ENCODE measurements at regions not wholly inside any gene's neighbourhood (a gene's known extent, or its start where the extent isn't known, plus 50 kb on each side); places are given as distances from the start of the nearest gene placed in this dataset.
A peak's percentile ranks its signal among the peaks of the same experiment; 100 is the strongest.

GRCh38 chr17:71974051-71974450 lies 146.8 kb upstream of the SOX9 start:
- DNase-seq, result no peak

GRCh38 chr17:71975331-71975801 lies 145.5 kb upstream of the SOX9 start:
- DNase-seq, result no peak

- no peak for DNase-seq
Observed at GRCh38 chr17:71976011-71976649, 144.7 kb upstream of the SOX9 start.

GRCh38 chr17:71978435-71978834 lies 142.4 kb upstream of the SOX9 start:
- DNase-seq, result peak; percentile 2

DNA sequence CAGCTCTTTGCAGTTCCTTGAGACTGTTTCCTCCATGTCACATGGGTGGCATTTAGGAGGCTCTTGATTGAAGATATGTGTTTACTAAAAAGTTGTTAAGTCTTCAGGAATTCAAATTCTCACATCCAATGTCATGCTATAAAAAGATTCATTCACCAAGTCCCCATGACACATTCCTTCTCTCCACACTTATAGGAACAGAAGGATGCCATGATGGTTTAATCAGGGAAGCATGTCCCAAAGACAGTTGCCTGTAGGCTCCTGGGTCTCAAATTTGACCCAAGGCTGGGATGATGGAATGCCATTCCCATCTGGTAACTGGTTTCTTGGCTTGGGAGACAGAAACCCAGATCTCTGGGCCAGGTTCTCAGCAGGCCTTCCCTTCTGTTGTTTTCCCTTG lies 140.6 kb upstream of the SOX9 start:
- DNase-seq, result no peak

DNA sequence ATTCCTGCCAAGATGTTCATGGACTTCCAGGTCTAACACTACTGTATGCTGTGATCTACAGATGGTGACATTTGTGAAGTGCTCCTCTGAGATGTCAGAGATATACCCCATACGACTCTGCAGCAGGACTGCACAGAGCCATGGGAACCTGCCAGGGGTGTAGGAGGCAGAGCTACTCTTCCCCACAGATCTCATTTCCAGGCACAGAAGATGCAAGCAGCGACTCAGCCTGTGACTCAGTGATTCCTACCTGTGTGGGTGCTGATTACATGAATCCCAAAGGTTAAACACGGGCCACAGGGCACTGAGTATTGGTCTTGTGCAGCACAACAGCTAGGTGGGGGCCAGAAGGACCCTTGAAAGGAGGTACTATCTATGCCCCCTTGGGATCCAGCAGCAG lies 137.0 kb upstream of the SOX9 start:
- peak; percentile 14 for DNase-seq

DNA sequence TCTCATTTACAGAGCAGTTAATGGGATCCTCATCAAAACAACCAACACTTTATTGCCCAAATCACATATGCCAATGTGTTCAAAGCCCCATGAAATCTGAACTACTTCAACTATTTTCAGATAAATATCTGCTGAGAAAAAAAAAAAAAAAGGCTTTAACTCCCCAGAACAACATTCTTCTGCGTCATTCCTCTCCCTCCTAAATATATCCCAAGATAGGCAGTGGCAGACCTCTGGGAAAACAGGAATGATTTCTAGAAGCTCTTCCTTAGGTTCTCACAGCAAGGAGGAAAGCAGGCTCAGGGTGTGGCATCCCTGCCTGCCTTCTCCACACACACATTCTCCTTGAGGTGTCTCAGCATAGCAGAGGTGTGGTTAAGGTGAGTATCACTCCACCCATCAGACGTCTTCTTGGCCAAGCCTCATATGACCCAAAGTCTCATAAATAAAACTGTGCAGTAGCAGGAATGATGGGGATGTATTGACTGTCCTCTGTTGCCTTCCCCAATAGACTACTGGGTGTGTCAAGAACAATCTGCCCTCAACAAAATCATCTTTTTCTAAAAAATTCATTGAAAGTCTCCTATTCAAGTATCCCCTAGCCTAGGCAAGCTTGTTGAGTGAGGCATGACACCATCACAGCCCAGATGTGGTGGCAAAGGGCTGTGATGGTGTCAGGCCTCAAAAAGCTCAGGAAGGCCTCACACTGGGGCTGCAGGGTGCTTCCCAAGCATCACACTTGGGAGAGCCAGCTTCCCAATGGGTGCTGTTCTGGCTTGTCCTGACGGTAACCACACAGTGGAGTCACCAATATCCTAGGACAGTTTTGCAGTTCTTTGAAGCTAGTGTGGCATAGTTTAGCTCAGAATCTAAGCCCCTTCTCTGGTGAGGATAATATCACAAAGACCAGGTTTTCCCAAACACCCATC lies 135.4 kb upstream of the SOX9 start:
- no peak for DNase-seq

DNA sequence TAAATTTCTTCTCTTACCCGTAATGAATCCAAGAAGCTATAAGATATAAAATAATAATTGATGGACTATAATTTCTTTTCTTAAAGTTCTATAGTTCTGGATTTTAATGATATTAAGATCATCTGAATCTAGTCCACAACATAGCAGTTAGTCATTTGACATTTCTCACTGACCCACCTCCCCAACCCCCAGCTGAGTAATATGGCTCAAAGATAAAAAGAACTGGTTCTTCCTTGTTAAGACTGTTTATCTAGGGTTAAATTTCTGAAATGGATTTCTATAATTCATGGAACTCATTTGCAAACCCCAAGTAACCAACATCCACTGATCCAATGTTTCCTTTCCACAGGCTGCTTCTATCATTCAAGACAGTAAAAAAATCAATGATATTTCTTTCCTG lies 133.9 kb upstream of the SOX9 start:
- DNase-seq, result no peak

DNA sequence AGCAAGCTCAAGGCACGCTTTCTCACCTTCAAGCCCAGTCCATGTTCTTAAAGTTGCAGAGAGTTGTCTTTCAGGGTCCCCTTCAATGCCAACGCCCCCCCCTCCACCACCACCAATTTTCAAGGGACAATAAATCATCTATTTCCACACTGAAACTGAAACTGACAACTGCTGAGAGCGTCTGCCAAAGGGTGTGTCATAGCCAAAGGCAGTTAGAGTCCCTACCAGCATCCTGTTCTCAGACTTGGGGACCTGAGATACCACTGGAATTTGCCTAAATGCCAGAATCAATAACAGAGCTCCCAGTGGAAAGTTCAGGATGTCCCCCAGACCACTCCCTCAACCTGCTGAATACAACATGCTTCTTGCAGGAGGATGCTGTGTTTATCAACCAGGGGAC lies 133.2 kb upstream of the SOX9 start:
- no peak for DNase-seq

GRCh38 chr17:71989117-71989516 lies 131.7 kb upstream of the SOX9 start:
- no peak for DNase-seq

- DNase-seq, result no peak
Observed at GRCh38 chr17:71993363-71993762, 127.5 kb upstream of the SOX9 start.

GRCh38 chr17:71995590-71995989 lies 125.2 kb upstream of the SOX9 start:
- DNase-seq, result no peak

GRCh38 chr17:72004011-72004427 lies 116.8 kb upstream of the SOX9 start:
- DNase-seq, result no peak

- DNase-seq, result no peak
Observed at GRCh38 chr17:72004611-72005331, 116.0 kb upstream of the SOX9 start.

DNA sequence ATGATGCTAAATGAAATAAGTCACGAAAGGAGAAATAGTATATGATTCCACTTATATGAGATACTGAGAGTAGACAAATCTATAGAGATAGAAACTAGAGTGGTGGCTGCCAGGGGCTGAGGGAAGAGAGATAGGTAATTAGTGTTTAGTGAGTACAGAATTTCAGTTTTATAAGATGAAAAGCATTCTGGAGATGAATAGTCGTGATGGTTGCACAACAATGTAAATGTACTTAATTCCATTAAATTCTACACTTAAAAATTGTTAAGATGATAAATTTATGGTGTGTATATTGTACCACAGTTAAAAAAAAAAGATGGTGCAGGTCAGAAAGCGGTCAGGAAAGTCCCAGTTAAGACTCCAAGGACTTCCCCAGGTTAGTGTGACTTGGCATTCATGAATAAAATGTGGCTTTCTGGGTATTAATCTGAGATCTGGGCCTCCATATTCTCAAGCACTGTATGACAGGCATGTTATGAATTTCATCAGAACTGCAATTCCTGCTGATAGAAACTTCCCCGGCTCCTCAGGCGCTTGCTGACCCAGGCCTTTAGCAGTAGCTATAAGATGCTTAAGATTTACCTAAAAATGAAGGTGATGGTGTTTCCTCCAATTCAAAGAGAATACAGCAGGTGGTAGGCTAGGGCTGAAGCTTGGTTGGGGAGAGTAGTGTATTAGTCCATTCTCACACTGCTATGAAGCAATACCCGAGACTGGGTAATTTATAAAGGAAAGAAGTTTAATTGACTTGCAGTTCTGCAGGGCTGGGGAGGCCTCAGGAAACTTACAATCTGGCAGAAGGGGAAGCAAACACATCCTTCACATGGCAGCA lies 115.3 kb upstream of the SOX9 start:
- no peak for DNase-seq

- DNase-seq, result no peak
Observed at GRCh38 chr17:72008236-72008876, 112.5 kb upstream of the SOX9 start.

DNA sequence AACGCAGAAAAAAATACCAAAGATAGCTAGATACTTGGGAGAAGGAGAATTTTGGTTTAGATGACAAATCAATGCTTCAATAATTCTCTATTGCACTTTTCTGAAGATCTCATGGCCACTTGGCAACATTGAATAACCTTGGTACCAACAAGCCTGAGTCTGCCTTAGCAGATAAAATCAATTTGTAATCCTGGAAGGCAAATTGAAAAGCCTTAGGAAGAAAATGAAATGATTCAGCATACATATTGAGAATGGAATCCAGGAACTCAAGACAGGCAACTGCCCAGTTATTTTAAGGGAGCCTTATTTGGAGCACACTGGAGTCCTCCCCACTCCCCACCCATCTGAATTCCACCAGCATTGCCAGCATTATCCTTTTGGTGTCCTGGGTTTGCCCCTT lies 109.3 kb upstream of the SOX9 start:
- DNase-seq, result no peak

DNA sequence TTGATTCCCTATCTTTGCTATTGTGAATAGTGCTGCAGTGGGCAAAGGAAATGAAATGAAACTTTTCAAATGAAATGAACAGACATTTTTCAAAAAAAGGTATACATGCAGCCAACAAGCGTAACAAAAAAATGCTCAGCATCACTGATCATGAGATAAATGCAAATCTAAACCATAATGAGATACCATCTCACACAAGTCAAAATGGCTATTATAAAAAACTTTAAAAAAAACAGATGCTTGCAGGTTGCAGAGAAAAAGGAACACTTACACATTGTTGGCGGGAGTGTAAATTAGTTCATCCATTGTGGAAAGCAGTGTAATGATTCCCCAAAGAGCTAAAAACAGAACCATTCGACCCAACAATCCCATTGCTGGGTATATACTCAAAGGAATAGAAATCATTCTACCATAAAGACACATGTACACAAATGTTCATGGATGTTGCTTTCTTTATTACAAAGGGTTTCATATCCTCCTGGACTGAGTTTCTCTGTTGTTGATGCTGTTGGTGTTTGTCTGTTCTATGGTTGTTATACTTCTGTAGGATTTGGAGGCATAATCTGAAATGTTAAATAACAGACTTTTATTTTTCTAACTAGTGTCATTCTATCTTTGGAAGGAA lies 99.3 kb upstream of the SOX9 start:
- no peak for DNase-seq

GRCh38 chr17:72022328-72023275 lies 98.2 kb upstream of the SOX9 start:
- DNase-seq, result no peak

DNA sequence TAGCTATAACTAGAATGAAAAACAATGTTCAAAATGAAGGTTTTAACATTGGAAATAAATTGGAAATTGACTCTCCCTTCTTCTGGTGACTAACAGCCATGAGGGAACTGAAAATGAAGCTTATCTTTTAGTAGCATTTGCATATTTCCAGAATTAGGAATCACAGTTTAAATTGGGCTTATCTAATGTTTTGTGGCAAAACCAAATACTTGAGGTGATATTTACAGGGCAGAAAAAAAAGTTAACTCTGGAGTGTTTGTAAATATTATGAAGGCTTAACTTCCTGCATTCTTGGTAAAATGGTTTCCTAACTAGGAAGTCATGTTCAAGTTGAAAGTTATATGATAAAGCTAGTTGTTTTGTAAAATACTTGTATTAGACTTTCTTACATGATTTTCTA lies 96.4 kb upstream of the SOX9 start:
- DNase-seq, result no peak
